GM12891 (cell line): ENCODE measurements at regions not wholly inside any gene's neighbourhood (a gene's known extent, or its start where the extent isn't known, plus 50 kb on each side); places are given as distances from the start of the nearest gene placed in this dataset.

Experiments
- POLR2A ChIP-seq: IDR thresholded peaks from 2 replicates; pipeline ENCODE4 v1.6.1; 2011; ENCODE audit warnings: low read depth, low read length, control low read depth
- TAF1 ChIP-seq: IDR thresholded peaks from 2 replicates; pipeline ENCODE4 v1.6.1; 2011; ENCODE audit warnings: low read depth, low read length, control low read depth

GRCh38 chr17:59485946-59486345 lies 79.5 kb upstream of the DHX40 start:
- TF ChIP-seq POLR2A (no peak), TAF1 (no peak)
